Left ventricle myocardium inferior (tissue), 1 donor: ENCODE measurements at regions not wholly inside any gene's neighbourhood (a gene's known extent, or its start where the extent isn't known, plus 50 kb on each side); places are given as distances from the start of the nearest gene placed in this dataset.

Experiments
- DNase-seq: peaks from one replicate; pipeline ENCODE4 v3.0.0-alpha.2; 2020
- H3K27ac ChIP-seq: fragments of 200-600 bp; replicated peaks from 2 replicates; pipeline ENCODE4 v1.8.0; 2021
- H3K27me3 ChIP-seq: fragments of 200-600 bp; 2 replicates; pipeline ENCODE4 v1.8.0; 2021; ENCODE audit warnings: low read depth
- H3K36me3 ChIP-seq: fragments of 200-600 bp; 2 replicates; pipeline ENCODE4 v1.8.0; 2021
- H3K4me1 ChIP-seq: fragments of 200-600 bp; 2 replicates; pipeline ENCODE4 v1.8.0; 2021
- H3K4me3 ChIP-seq: fragments of 200-600 bp; 2 replicates; pipeline ENCODE4 v1.8.0; 2021; ENCODE audit warnings: mild to moderate bottlenecking, moderate library complexity
- H3K9me3 ChIP-seq: fragments of 200-600 bp; replicated peaks from 2 replicates; pipeline ENCODE4 v1.8.0; 2021
- CTCF ChIP-seq: fragments of 200-600 bp; IDR thresholded peaks from 2 replicates; pipeline ENCODE4 v1.8.0; 2021; ENCODE audit warnings: antibody characterized with exemption, mild to moderate bottlenecking, borderline replicate concordance
- intact Hi-C: fragments of 100-400 bp; cut with micrococcal nuclease; formaldehyde crosslinking; loops from one replicate; pipeline ENCODE4 v1.11.0; 2022
- donor health status: DM: no; HTN: yes; CAD: no; lungs with severe emphysema.

- Histone ChIP-seq H3K4me1 (no peaks in the 10 kb centered on the region), H3K27ac (no peak overlapping the region), H3K36me3 (no peaks in the 10 kb centered on the region), H3K9me3 (no peaks in the 10 kb centered on the region), H3K27me3 (peaks cover 33% of the 10 kb centered on the region), H3K4me3 (no peak overlapping the region)
- no peak for DNase-seq
- no peak for TF ChIP-seq CTCF
- intact Hi-C loops, result no loop called here
Measured at GRCh38 chr12:5294274-5295070, 137.4 kb upstream of the NTF3 start.

- no peaks in the 10 kb centered on the region for H3K4me1 ChIP-seq
- TF ChIP-seq CTCF, result no peak
- DNase-seq, result no peak
- H3K36me3 ChIP-seq, result no peaks in the 10 kb centered on the region
- H3K4me3 ChIP-seq, result no peak overlapping the region
- H3K9me3 ChIP-seq, result no peaks in the 10 kb centered on the region
- no peak overlapping the region for H3K27ac ChIP-seq
- intact Hi-C loops, result no loop called here
- peaks cover 33% of the 10 kb centered on the region for H3K27me3 ChIP-seq
Measured at GRCh38 chr12:5295151-5295550, 136.8 kb upstream of the NTF3 start.

- no peak overlapping the region for H3K27ac ChIP-seq
- H3K4me1 ChIP-seq, result no peaks in the 10 kb centered on the region
- H3K9me3 ChIP-seq, result no peaks in the 10 kb centered on the region
- TF ChIP-seq CTCF, result no peak
- H3K36me3 ChIP-seq, result no peaks in the 10 kb centered on the region
- peaks cover 35% of the 10 kb centered on the region for H3K27me3 ChIP-seq
- H3K4me3 ChIP-seq, result no peak overlapping the region
- intact Hi-C loops, result no loop called here
- DNase-seq, result no peak
Measured at GRCh38 chr12:5295996-5296395, 135.9 kb upstream of the NTF3 start.

- H3K36me3 ChIP-seq, result no peaks in the 10 kb centered on the region
- H3K27ac ChIP-seq, result no peak overlapping the region
- no peaks in the 10 kb centered on the region for H3K9me3 ChIP-seq
- DNase-seq, result no peak
- no peaks in the 10 kb centered on the region for H3K4me1 ChIP-seq
- H3K27me3 ChIP-seq, result peaks cover 14% of the 10 kb centered on the region
- H3K4me3 ChIP-seq, result no peak overlapping the region
- TF ChIP-seq CTCF, result no peak
- intact Hi-C loops, result no loop called here
Measured at GRCh38 chr12:5301539-5301938, 130.4 kb upstream of the NTF3 start.

DNA sequence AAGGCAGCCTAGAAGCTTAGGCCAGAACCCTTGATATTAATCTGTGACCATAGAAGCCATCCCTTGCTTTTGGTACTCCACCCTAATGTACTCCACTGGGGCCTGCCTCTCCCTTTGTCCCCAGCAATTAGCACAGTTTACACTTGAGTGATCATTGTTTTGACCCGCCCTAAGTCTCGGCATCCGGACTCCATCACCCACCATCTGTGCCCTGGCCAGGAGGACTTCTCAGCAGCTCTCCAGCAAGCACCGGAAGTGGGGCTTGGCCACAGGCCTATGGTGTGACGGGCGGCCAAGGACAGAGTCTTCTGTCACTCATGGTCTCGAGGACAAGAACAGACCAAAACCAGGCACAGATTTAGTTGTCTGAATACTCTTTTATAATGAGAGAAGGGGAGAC lies 126.5 kb upstream of the NTF3 start:
- no peaks in the 10 kb centered on the region for H3K9me3 ChIP-seq
- H3K36me3 ChIP-seq, result no peaks in the 10 kb centered on the region
- no peak for TF ChIP-seq CTCF
- H3K4me1 ChIP-seq, result no peaks in the 10 kb centered on the region
- intact Hi-C loops, result no loop called here
- DNase-seq, result no peak
- no peak overlapping the region for H3K4me3 ChIP-seq
- peaks cover 12% of the 10 kb centered on the region for H3K27me3 ChIP-seq
- H3K27ac ChIP-seq, result no peak overlapping the region
